OCI-LY1 (cell line): ENCODE measurements at regions not wholly inside any gene's neighbourhood (a gene's known extent, or its start where the extent isn't known, plus 50 kb on each side); places are given as distances from the start of the nearest gene placed in this dataset.

Experiments used
- CTCF ChIP-seq: fragments of 200-600 bp; sonication (generic), shearing (Covaris generic); IDR thresholded peaks from 2 replicates; pipeline ENCODE4 v1.5.1; 2017; ENCODE audit warnings: mild to moderate bottlenecking, antibody characterized with exemption, low read length, moderate library complexity, mixed read lengths
- EZH2 ChIP-seq: fragments of 200-600 bp; sonication (generic), shearing (Covaris generic); IDR thresholded peaks from 2 replicates; pipeline ENCODE4 v1.8.0; 2017; ENCODE audit warnings: borderline replicate concordance, mixed run types, mild to moderate bottlenecking, antibody characterized with exemption, low read length, moderate library complexity, mixed read lengths

DNA sequence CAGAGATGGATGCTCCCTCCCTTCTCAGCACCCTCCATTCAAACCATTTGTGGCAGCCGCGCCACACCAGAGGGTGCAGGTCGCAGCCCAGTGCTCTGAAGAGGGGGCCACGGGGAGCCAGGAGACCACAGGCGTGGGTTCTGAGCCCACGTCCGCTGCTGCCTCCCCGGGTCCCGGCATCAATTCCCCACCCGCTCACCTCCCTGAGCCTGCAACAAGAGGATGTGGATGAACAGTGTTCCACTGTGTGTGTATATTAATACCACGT, 120.1 kb upstream of the VSTM2B start:
- TF ChIP-seq CTCF (no peak), EZH2 (no peak)
